ENCODE measurements at regions not wholly inside any gene's neighbourhood (a gene's known extent, or its start where the extent isn't known, plus 50 kb on each side); places are given as distances from the start of the nearest gene placed in this dataset.

- TF ChIP-seq POLR2A (IDR thresholded peaks at IDR 0.05) (no peak), CTCF (IDR thresholded peaks at IDR 0.05) (no peak)
Observed at GRCh38 chr5:43798740-43799139, 195.8 kb downstream of the NNT start.

Data from right lobe of liver (tissue), 4 donors.